ENCODE measurements at regions not wholly inside any gene's neighbourhood (a gene's known extent, or its start where the extent isn't known, plus 50 kb on each side); places are given as distances from the start of the nearest gene placed in this dataset.
A peak's percentile ranks its signal among the peaks of the same experiment; 100 is the strongest.

DNA sequence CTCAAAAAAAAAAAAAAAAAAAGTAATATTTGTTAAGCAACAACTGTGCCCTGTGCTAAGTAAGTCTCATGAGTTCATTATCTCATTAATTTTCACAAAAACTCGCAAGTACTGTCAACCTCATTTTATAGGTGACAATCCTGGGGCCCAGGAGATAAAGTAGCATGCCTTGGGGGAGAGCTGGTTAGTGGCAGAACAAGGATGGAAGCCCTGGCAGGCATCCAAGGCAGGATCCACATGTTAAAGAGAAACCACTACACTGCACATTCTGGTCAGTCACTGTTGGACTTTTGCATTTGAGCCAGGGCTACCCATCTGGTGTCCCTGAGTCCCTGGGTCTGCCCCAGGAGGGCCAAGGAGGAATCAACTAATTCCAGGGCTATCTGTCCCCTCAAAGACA lies 54.6 kb downstream of the ZFP36L2 start:
- H3K4me1 Mint-ChIP-seq (ENCODE audit: low read depth): peaks cover 88% of the 10 kb centered on the region
- no peaks in the 10 kb centered on the region for H3K9me3 Mint-ChIP-seq
- no peak overlapping the region for H3K4me3 Mint-ChIP-seq
- no peaks in the 10 kb centered on the region for H3K36me3 Mint-ChIP-seq (ENCODE audit: insufficient read depth)
- ATAC-seq (no peak), DNase-seq (no peak)
- H3K27me3 Mint-ChIP-seq (ENCODE audit: low read depth): no peaks in the 10 kb centered on the region

DNA sequence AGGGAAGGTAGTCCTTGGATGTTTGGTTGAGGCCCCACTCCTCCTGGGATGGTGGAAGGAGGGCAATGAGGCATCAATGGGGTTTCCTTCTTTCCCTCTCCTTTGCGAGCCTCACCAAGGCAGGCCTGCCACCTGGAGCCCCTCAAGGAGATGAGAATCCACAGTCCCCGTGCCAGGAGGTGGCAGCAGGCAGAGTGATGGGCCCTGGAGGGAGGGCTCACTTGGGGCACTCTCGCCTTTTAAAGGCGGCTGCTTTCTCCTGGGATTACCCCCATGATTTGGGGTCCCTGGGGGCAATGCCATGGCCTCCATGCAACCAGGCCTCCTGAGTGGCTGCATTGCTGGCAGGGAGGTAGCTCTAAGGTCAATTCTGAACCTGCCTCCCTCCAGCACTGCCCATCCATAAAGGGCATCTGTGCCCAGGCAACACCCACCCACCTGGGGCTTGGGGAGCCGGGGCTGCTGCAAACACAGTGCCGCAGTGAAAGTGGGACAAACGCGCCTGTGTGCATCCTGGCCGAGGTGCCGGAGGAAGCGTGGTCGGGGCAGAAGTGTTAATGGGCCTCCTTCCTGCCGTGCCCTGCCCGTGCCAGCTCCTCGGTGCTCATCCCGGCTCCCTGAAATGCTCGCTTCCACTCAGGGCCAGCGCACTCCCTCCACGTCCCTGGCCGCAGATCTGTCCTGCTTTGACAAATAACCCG lies 55.9 kb downstream of the ZFP36L2 start:
- Mint-ChIP-seq H3K4me3 (peak overlapping the region; percentile 57), H3K27me3 (ENCODE audit: low read depth) (no peaks in the 10 kb centered on the region), H3K36me3 (ENCODE audit: insufficient read depth) (no peaks in the 10 kb centered on the region), H3K4me1 (ENCODE audit: low read depth) (peaks cover 80% of the 10 kb centered on the region), H3K9me3 (no peaks in the 10 kb centered on the region)
- ATAC-seq (no peak), DNase-seq (no peak)

DNA sequence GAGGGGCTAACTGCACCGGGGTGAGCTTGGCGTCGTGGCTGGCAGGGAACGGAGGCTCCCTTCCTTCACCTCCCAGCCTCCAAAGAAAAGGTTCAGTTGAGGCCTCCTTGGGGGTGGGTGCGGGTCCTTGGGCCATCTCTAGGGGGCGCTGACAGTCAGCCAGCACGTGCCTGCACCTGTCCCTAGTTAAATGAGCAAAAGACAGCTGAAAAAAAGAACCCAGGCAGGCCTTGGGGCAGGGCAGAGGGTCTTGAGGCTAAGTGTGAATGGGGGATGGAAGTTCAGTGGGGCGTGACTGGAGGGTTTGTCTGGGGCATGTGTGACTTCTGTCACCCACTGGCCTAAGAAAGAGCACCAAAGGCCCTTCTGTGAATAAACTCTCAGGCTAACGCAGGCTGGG lies 56.4 kb downstream of the ZFP36L2 start:
- H3K27me3 Mint-ChIP-seq (ENCODE audit: low read depth): no peaks in the 10 kb centered on the region
- H3K9me3 Mint-ChIP-seq: no peaks in the 10 kb centered on the region
- H3K4me1 Mint-ChIP-seq (ENCODE audit: low read depth): peaks cover 76% of the 10 kb centered on the region
- no peaks in the 10 kb centered on the region for H3K36me3 Mint-ChIP-seq (ENCODE audit: insufficient read depth)
- no peak for ATAC-seq
- DNase-seq: peak; percentile 62
- H3K4me3 Mint-ChIP-seq: peak overlapping the region; percentile 39

DNA sequence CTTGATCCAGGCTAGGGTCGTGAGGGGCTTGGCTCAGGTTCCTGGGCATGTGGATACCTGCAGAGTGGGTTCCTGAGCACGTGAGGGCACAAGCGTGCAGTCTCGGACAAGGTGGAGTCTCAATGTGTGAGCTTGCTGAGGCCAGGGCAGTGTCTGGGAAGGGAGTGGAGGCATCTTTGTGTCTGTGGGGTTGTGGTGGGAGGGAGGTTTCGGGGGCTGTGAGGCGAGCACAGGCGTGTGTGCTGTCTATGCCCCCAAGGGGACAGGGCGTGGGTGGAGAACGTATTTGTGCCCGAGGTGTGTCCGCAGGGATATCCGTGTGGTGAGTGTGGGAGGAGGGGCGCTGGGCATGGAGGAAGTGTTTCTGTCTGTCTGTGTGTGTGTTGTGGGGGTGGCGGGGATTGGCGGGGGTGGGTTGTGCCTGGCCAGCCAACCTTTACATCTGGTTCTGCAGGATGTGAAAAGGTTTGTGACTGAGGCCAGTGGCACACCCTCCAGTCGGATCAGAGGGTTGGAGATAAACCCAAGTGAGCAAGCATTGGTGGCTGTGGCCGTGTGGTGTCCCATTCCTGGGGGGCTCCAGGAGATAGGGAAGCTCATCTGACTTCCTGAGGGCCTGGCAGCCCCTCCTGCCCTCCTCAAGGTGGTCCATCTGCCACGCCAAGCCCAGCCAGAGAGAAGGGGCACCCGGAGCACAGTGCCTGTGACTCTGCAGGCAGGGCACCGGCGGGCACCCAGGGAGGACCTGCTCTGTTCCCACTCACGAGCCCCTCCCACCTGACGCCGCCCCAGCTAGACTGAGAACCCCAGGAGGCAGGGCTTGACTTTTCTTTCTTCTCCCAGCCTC lies 57.1 kb downstream of the ZFP36L2 start:
- peak overlapping the region; percentile 77 for H3K4me3 Mint-ChIP-seq
- DNase-seq (no peak), ATAC-seq (peak; percentile 16 to 18)
- H3K36me3 Mint-ChIP-seq (ENCODE audit: insufficient read depth): no peaks in the 10 kb centered on the region
- H3K4me1 Mint-ChIP-seq (ENCODE audit: low read depth): peaks cover 73% of the 10 kb centered on the region
- no peaks in the 10 kb centered on the region for H3K9me3 Mint-ChIP-seq
- no peaks in the 10 kb centered on the region for H3K27me3 Mint-ChIP-seq (ENCODE audit: low read depth)

DNA sequence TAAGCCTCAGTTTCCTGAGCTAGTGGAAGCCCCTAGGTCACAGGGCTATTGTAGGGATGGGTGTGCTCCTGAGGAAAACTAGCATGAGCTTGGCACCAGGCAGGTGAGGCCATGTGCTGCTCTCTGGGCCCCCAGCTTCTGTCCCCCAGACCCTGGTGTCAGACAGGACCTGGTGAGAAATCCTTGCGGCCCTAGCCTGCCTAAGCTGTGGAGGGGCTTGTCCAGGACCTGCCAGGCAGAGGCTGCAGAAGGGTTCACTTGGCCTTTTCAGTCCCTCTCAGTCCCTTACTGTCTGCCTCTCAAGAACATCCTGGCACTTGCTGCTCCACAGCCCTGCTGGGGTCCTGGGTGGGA lies 58.4 kb downstream of the ZFP36L2 start:
- Mint-ChIP-seq H3K4me1 (ENCODE audit: low read depth) (peaks cover 70% of the 10 kb centered on the region), H3K36me3 (ENCODE audit: insufficient read depth) (no peaks in the 10 kb centered on the region), H3K9me3 (no peaks in the 10 kb centered on the region), H3K27me3 (ENCODE audit: low read depth) (no peaks in the 10 kb centered on the region), H3K4me3 (no peak overlapping the region)
- ATAC-seq (no peak), DNase-seq (no peak)

DNA sequence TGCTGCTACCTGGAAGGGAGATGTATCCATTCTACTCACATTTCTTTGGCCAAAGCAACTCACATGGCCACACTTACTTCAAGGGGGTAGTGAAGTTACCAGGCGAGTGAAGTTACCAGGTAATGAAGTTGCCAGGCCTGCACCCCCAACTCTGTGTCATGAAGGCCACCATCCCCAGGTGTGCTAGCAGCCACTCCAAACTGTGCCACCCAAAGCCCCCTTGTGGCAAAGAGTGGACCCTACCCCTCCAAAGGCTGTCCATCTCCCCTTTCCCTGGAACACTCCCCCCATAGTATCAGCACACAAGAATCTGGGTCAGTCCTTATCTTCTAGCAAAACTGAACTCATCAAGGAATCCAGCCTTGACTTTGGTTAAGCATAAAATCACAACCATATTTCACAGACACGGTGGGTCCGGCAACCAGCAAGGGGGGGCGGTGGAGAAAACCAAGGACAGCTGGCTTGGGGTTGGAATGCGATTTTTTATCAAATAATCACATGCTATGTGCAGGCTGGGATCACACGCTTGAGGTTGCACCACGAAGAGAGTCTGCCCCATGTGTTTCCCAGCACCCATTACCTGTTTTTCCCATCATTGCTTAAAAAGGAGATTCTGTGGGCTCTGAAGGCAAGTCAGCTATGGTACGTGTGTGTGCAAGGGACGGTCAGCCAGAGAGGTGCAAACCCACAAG lies 60.9 kb downstream of the ZFP36L2 start:
- H3K36me3 Mint-ChIP-seq (ENCODE audit: insufficient read depth): no peaks in the 10 kb centered on the region
- no peaks in the 10 kb centered on the region for H3K27me3 Mint-ChIP-seq (ENCODE audit: low read depth)
- DNase-seq: no peak
- no peaks in the 10 kb centered on the region for H3K9me3 Mint-ChIP-seq
- peaks cover 69% of the 10 kb centered on the region for H3K4me1 Mint-ChIP-seq (ENCODE audit: low read depth)
- no peak for ATAC-seq
- H3K4me3 Mint-ChIP-seq: no peak overlapping the region

DNA sequence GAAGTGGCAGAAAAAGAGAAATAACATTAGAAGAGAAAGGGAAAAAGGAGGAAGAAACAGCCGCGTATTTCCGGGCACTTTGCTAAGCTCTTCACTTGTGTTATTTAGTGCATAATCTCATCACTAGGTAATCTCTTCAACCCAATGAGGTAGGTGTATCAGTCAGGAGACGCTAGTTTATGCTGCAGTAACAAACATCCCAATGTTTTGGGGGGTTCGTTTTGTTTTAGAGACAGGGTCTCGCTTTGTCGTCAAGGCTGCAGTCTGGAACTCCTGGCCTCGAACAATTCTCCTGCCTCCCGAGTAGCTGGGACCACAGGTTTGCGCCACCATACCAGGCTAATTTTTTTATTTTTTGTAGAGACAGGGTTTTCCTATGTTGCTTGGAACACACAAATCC lies 61.7 kb downstream of the ZFP36L2 start:
- H3K36me3 Mint-ChIP-seq (ENCODE audit: insufficient read depth): no peaks in the 10 kb centered on the region
- no peak for ATAC-seq
- no peak overlapping the region for H3K4me3 Mint-ChIP-seq
- H3K27me3 Mint-ChIP-seq (ENCODE audit: low read depth): no peaks in the 10 kb centered on the region
- no peak for DNase-seq
- H3K9me3 Mint-ChIP-seq: no peaks in the 10 kb centered on the region
- peaks cover 69% of the 10 kb centered on the region for H3K4me1 Mint-ChIP-seq (ENCODE audit: low read depth)

DNA sequence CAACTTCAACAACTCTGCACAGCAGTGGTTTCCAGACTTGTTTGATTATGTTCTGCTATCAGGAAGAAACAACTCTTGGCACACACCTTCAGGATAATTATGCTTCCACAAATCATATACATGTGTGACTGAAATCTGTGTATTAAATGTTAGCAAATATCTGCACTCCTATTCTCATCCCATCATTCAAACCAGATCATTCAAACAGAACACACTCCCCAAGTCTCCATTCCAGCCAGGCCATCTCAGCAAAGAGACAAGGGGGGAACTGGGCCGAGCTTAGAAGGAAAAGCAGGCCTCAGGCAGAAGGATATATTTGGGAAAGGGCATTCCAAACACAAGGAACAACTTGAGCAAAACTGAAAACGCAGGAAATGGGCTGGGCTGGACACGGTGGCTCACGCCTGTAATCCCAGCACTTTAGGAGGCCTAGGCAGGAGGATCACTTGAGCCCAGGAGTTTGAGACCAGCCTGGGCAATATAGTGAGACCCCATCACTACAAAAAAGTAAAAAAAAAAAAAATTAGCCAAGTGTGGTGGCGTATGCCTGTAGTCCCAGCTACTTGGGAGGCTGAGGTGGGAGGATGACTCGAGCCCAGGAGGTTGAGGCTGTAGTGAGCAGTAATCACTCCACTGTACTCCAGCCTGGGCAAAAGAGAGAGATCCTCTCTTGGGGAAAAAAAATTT lies 62.7 kb downstream of the ZFP36L2 start:
- ATAC-seq (no peak), DNase-seq (no peak)
- H3K4me3 Mint-ChIP-seq: no peak overlapping the region
- H3K36me3 Mint-ChIP-seq (ENCODE audit: insufficient read depth): no peaks in the 10 kb centered on the region
- peaks cover 69% of the 10 kb centered on the region for H3K4me1 Mint-ChIP-seq (ENCODE audit: low read depth)
- H3K27me3 Mint-ChIP-seq (ENCODE audit: low read depth): no peaks in the 10 kb centered on the region
- no peaks in the 10 kb centered on the region for H3K9me3 Mint-ChIP-seq

DNA sequence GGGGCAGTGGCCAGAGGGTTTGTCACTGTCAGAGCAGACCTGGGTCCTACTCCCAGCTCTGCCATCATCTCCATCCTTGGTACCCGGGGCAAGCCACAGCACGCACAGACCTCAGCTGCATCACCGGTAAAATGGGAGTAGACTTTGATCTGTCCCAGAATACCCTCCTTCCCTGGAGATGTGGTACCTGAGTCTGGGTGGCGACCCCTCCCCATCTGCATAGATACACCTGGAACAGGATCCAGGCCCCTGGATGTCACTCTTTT lies 64.0 kb downstream of the ZFP36L2 start:
- no peaks in the 10 kb centered on the region for H3K9me3 Mint-ChIP-seq
- H3K4me3 Mint-ChIP-seq: no peak overlapping the region
- DNase-seq (no peak), ATAC-seq (no peak)
- H3K4me1 Mint-ChIP-seq (ENCODE audit: low read depth): peaks cover 70% of the 10 kb centered on the region
- H3K27me3 Mint-ChIP-seq (ENCODE audit: low read depth): no peaks in the 10 kb centered on the region
- H3K36me3 Mint-ChIP-seq (ENCODE audit: insufficient read depth): no peaks in the 10 kb centered on the region

DNA sequence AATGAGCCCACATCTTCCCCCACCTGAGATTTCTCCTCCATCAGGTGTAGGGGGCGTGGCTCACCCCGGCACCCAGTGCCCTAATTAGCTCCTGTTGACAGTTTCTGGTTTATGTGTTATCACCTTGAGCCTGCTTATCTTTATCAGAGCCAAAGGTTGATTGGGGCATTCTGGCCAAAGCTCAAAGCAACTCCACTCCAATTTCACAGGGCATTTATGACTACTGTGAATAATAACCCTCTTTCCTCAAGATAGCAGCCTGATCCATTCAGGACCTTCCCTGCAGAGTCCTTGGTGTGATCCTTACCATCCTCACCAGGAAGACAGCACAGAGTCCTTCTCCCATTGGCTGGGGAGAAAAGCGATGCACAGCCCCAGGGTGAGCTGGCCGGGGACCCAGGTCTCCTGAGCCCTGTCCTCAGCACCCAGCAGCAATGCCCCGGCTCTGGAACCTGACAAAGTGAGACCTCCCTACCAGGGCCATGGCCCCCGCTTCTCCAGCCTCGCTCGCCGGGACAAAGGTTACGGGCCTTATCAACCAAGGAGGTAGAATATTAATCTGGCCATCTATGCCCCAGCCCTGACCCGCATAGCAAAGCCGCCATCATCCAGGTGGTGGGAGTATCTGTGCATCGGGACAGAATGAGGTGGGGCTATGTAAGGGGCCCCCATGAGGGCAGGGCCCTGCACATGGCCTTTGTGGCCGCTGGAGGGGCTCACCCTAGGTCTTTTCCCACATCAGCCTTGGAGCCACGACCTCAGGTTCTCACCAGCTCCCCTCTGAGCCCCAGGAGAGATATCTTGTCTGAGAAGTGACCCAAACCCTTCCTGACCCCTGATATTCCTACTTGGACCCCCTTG lies 64.5 kb downstream of the ZFP36L2 start:
- H3K9me3 Mint-ChIP-seq: no peaks in the 10 kb centered on the region
- peaks cover 72% of the 10 kb centered on the region for H3K4me1 Mint-ChIP-seq (ENCODE audit: low read depth)
- ATAC-seq: no peak

DNA sequence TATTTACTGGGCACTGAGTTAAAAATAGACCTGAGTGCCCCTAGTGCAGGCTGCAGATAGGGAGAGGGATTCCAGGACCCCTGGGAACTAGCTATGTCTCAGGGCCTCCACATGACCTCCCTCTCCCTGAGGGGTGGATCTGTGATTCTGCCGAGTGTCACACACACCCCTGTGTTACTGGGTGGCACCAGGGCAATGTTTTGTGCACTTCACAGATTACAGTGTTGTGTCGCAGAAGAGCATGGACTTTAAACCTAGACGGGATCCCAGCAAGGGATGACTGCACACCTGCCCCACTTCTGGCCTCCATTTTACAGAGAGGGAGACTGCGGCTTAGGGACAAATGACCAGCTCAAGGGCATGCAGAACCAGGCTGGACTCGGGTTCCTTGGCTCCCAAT lies 65.6 kb downstream of the ZFP36L2 start:
- DNase-seq (no peak), ATAC-seq (no peak)
- no peaks in the 10 kb centered on the region for H3K27me3 Mint-ChIP-seq (ENCODE audit: low read depth)
- no peaks in the 10 kb centered on the region for H3K36me3 Mint-ChIP-seq (ENCODE audit: insufficient read depth)
- no peak overlapping the region for H3K4me3 Mint-ChIP-seq
- peaks cover 73% of the 10 kb centered on the region for H3K4me1 Mint-ChIP-seq (ENCODE audit: low read depth)
- H3K9me3 Mint-ChIP-seq: no peaks in the 10 kb centered on the region

More for the DNA sequence above, 64.5 kb downstream of the ZFP36L2 start:
- no peak overlapping the region for H3K4me3 Mint-ChIP-seq
- H3K36me3 Mint-ChIP-seq (ENCODE audit: insufficient read depth): no peaks in the 10 kb centered on the region
- DNase-seq: no peak
- H3K27me3 Mint-ChIP-seq (ENCODE audit: low read depth): no peaks in the 10 kb centered on the region

DNA sequence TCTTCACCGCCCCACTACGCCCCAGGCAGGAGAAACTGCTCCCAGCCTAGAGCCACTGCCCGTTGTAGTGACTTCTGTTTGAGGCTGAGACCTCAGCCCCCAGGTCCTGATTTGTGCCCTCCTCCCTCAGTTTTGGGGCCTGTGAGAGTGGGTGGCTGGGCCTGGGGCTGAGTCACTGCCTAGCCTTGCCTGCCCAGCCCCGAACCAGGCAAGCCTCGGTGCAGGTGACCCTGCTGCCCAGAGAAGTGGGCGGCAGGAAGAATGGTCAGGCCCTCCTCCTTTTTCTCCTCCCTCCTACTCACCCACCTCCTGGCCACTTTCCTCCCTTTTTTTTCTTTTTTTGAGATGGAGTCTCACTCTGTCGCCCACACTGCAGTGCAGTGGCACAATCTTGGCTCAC lies 66.6 kb downstream of the ZFP36L2 start:
- DNase-seq (no peak), ATAC-seq (no peak)
- Mint-ChIP-seq H3K27me3 (ENCODE audit: low read depth) (no peaks in the 10 kb centered on the region), H3K4me3 (no peak overlapping the region), H3K4me1 (ENCODE audit: low read depth) (peaks cover 77% of the 10 kb centered on the region), H3K9me3 (no peaks in the 10 kb centered on the region), H3K36me3 (ENCODE audit: insufficient read depth) (no peaks in the 10 kb centered on the region)

DNA sequence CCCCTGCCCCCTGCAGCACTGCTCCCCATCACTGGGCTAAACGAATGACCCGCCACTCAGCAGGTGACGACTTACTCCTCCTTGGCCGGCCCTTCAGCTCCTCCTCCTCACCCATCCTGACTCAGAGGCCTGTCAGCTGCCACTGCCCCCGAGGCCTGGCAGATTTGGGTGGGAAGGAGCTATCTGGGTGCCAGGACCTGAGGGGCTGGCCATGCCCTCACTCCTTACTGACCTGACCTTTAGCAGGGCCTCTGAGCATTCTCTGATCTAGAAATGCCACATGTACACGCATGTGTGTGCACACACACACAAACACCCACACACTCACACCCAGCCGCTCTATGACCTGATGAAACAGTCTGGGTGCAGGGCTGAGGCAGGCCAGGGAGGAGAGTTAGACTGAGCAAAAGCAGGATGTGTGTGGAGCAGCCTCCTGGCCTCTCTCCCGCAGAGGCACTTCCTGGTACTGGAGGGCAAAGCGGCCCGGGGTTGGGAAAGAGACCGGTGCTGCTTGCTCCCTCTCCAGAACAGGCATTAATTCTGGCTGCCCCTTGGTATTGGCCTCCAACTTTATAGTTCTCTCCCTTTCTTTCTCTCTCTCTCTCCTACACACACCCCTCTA lies 68.0 kb downstream of the ZFP36L2 start:
- Mint-ChIP-seq H3K4me1 (ENCODE audit: low read depth) (peaks cover 78% of the 10 kb centered on the region), H3K27me3 (ENCODE audit: low read depth) (no peaks in the 10 kb centered on the region), H3K36me3 (ENCODE audit: insufficient read depth) (no peaks in the 10 kb centered on the region), H3K9me3 (no peaks in the 10 kb centered on the region), H3K4me3 (peak overlapping the region; percentile 73)
- peak; percentile 42 for DNase-seq
- peak; percentile 48 to 50 for ATAC-seq
